GM18505 (cell line): ENCODE measurements at regions not wholly inside any gene's neighbourhood (a gene's known extent, or its start where the extent isn't known, plus 50 kb on each side); places are given as distances from the start of the nearest gene placed in this dataset.

Source experiments
- ATAC-seq: cut with Tn5 transposase; IDR thresholded peaks from one replicate; pipeline ENCODE4 v1.9.1; 2021; ENCODE audit not compliant: unreplicated experiment
- POLR2A ChIP-seq: IDR thresholded peaks from 4 replicates; pipeline ENCODE4 v1.6.1; 2011; ENCODE audit warnings: borderline replicate concordance; ENCODE audit not compliant: insufficient read depth, insufficient read length; ENCODE audit errors: extremely low read depth

GRCh38 chr3:18657858-18658820, 233.0 kb upstream of the SATB1 start:
- ATAC-seq: no peak

GRCh38 chr3:18656866-18657265, 231.7 kb upstream of the SATB1 start:
- TF ChIP-seq POLR2A: no peak
- ATAC-seq: no peak

More at GRCh38 chr3:18657858-18658820, 233.0 kb upstream of the SATB1 start:
- TF ChIP-seq POLR2A: no peak

- no peak for ATAC-seq
- TF ChIP-seq POLR2A: no peak
These were observed 231.3 kb upstream of the SATB1 start for GRCh38 chr3:18656410-18656809.

GRCh38 chr3:18655827-18656226, 230.7 kb upstream of the SATB1 start:
- no peak for TF ChIP-seq POLR2A
- ATAC-seq: no peak

- TF ChIP-seq POLR2A: no peak
- ATAC-seq: no peak
These were observed 227.6 kb upstream of the SATB1 start for GRCh38 chr3:18652781-18653180.

- ATAC-seq: no peak
- TF ChIP-seq POLR2A: no peak
These were observed 225.6 kb upstream of the SATB1 start for GRCh38 chr3:18650731-18651130.

GRCh38 chr3:18649666-18650363, 224.7 kb upstream of the SATB1 start:
- peak; percentile 86 for ATAC-seq
- no peak for TF ChIP-seq POLR2A

- TF ChIP-seq POLR2A: no peak
These were observed 223.8 kb upstream of the SATB1 start for GRCh38 chr3:18648868-18649462.

GRCh38 chr3:18648159-18648558, 223.0 kb upstream of the SATB1 start:
- ATAC-seq: no peak
- TF ChIP-seq POLR2A: no peak

More at GRCh38 chr3:18648868-18649462, 223.8 kb upstream of the SATB1 start:
- no peak for ATAC-seq

GRCh38 chr3:18645619-18646018, 220.5 kb upstream of the SATB1 start:
- TF ChIP-seq POLR2A: no peak
- no peak for ATAC-seq

- ATAC-seq: no peak
- no peak for TF ChIP-seq POLR2A
These were observed 218.1 kb upstream of the SATB1 start for GRCh38 chr3:18643281-18643680.

GRCh38 chr3:18641916-18642315, 216.8 kb upstream of the SATB1 start:
- TF ChIP-seq POLR2A: no peak
- ATAC-seq: no peak

- no peak for ATAC-seq
- TF ChIP-seq POLR2A: no peak
These were observed 210.1 kb upstream of the SATB1 start for GRCh38 chr3:18635215-18635614.

- ATAC-seq: no peak
- no peak for TF ChIP-seq POLR2A
These were observed 209.3 kb upstream of the SATB1 start for GRCh38 chr3:18634461-18634860.

GRCh38 chr3:18633002-18633401, 207.9 kb upstream of the SATB1 start:
- TF ChIP-seq POLR2A: no peak
- no peak for ATAC-seq
